GM23338 (cell line): ENCODE measurements at regions not wholly inside any gene's neighbourhood (a gene's known extent, or its start where the extent isn't known, plus 50 kb on each side); places are given as distances from the start of the nearest gene placed in this dataset.

Source experiments
- ATAC-seq: fragments of 200-7000 bp; cut with Tn5 transposase; 3 replicates; pipeline ENCODE4 v1.9.1; 2020
- DNase-seq: peaks from one replicate; pipeline ENCODE4 v3.0.0-alpha.2; 2015; ENCODE audit warnings: low spot score
- H2AFZ ChIP-seq: fragments of 200-600 bp; sonication (generic); 2 replicates; pipeline ENCODE4 v1.8.0; 2016; ENCODE audit warnings: antibody characterized with exemption, mild to moderate bottlenecking, moderate library complexity
- H3F3A ChIP-seq: fragments of 200-600 bp; sonication (generic); replicated peaks from 2 replicates; pipeline ENCODE4 v1.8.0; 2017; ENCODE audit warnings: antibody characterized with exemption, mixed run types, low read depth
- H3K27ac ChIP-seq: fragments of 200-600 bp; sonication (generic); 2 replicates; pipeline ENCODE4 v1.6.1; 2016; ENCODE audit warnings: low read depth
- H3K27me3 ChIP-seq: fragments of 200-600 bp; sonication (generic); 2 replicates; pipeline ENCODE4 v1.8.0; 2016; ENCODE audit warnings: mild to moderate bottlenecking, mixed run types, moderate library complexity; ENCODE audit not compliant: insufficient read depth
- H3K36me3 ChIP-seq: fragments of 200-600 bp; sonication (generic); 2 replicates; pipeline ENCODE4 v1.8.0; 2016; ENCODE audit warnings: mild to moderate bottlenecking; ENCODE audit not compliant: insufficient read depth
- H3K4me1 ChIP-seq: fragments of 200-600 bp; sonication (generic); 2 replicates; pipeline ENCODE4 v1.8.0; 2016; ENCODE audit warnings: mild to moderate bottlenecking, moderate library complexity; ENCODE audit not compliant: insufficient read depth
- H3K4me2 ChIP-seq: fragments of 200-600 bp; sonication (generic); 2 replicates; pipeline ENCODE4 v1.7.1; 2017; ENCODE audit warnings: mixed run types
- H3K4me3 ChIP-seq: fragments of 200-600 bp; sonication (generic); 2 replicates; pipeline ENCODE4 v1.6.1; 2016; ENCODE audit warnings: mixed run types
- H3K79me2 ChIP-seq: fragments of 200-600 bp; sonication (generic); replicated peaks from 2 replicates; pipeline ENCODE4 v1.8.0; 2017; ENCODE audit warnings: mild to moderate bottlenecking; ENCODE audit not compliant: insufficient read depth
- H3K9me2 ChIP-seq: fragments of 200-600 bp; sonication (generic); 2 replicates; pipeline ENCODE4 v1.8.0; 2017; ENCODE audit not compliant: insufficient read depth
- H4K20me1 ChIP-seq: fragments of 200-600 bp; sonication (generic); replicated peaks from 2 replicates; pipeline ENCODE4 v1.8.0; 2017; ENCODE audit warnings: mild to moderate bottlenecking; ENCODE audit not compliant: insufficient read depth
- H3K27ac Mint-ChIP-seq: 2 replicates; pipeline ENCODE4 v1.8.0; 2020; ENCODE audit warnings: inconsistent platforms, mild to moderate bottlenecking, moderate library complexity, mixed read lengths
- H3K27me3 Mint-ChIP-seq: 3 replicates; pipeline ENCODE4 v1.8.0; 2022; ENCODE audit warnings: low read depth, mild to moderate bottlenecking, moderate library complexity, mixed read lengths, inconsistent platforms; ENCODE audit not compliant: insufficient read depth, poor library complexity
- H3K36me3 Mint-ChIP-seq: 3 replicates; pipeline ENCODE4 v1.8.0; 2021; ENCODE audit warnings: low read depth, mild to moderate bottlenecking, inconsistent platforms, moderate library complexity, mixed read lengths
- H3K4me1 Mint-ChIP-seq: 3 replicates; pipeline ENCODE4 v1.8.0; 2020; ENCODE audit warnings: mild to moderate bottlenecking, inconsistent platforms, mixed read lengths
- H3K4me3 Mint-ChIP-seq: 3 replicates; pipeline ENCODE4 v1.8.0; 2021; ENCODE audit warnings: moderate library complexity, mild to moderate bottlenecking, inconsistent platforms, mixed read lengths
- H3K9me3 Mint-ChIP-seq: 3 replicates; pipeline ENCODE4 v1.8.0; 2020; ENCODE audit warnings: moderate library complexity, mild to moderate bottlenecking, inconsistent platforms, mixed read lengths
- CTCF ChIP-seq, 2 experiments: fragments of 200-600 bp in 1 of 2; sonication (generic) in 1 of 2; conservative IDR thresholded peaks; 2 replicates each; pipeline versions ENCODE4 v1.5.1 to v1.6.1; 2016 to 2017; ENCODE audit warnings: antibody characterized with exemption in 2 of 2, low read depth in 2 of 2, mild to moderate bottlenecking in 2 of 2, moderate library complexity in 1 of 2
- EZH2 ChIP-seq: fragments of 200-600 bp; sonication (generic); IDR thresholded peaks from one replicate; pipeline ENCODE4 v1.8.0; 2017; ENCODE audit warnings: antibody characterized with exemption, mild to moderate bottlenecking, low read depth; ENCODE audit not compliant: unreplicated experiment
- JUNB ChIP-seq: IDR thresholded peaks from one replicate; pipeline ENCODE4 v1.6.1; 2016; ENCODE audit warnings: antibody characterized with exemption; ENCODE audit not compliant: unreplicated experiment
- POLR2AphosphoS5 ChIP-seq: IDR thresholded peaks from 2 replicates; pipeline ENCODE4 v1.6.1; 2016; ENCODE audit warnings: antibody characterized with exemption, low read depth
- STAT1 ChIP-seq: IDR thresholded peaks from one replicate; pipeline ENCODE4 v1.6.1; 2016; ENCODE audit warnings: antibody characterized with exemption; ENCODE audit not compliant: unreplicated experiment
- ZNF331 ChIP-seq: fragments of 250-450 bp; sonication (Bioruptor Pico); IDR thresholded peaks from 2 replicates; pipeline ENCODE4 v1.5.0; 2020; ENCODE audit warnings: low read depth, mild to moderate bottlenecking, moderate library complexity
- ZNF462 ChIP-seq: fragments of 250-450 bp; sonication (Bioruptor Pico); IDR thresholded peaks from 2 replicates; pipeline ENCODE4 v1.5.0; 2020; ENCODE audit warnings: mild to moderate bottlenecking, moderate library complexity

GRCh38 chr18:76584414-76585310 is 89.6 kb upstream of the ZNF516 start:
- Histone ChIP-seq H3K4me3 (no peak overlapping the region), H3K27ac (no peak overlapping the region), H3K36me3 (no peaks in the 10 kb centered on the region), H3K4me2 (no peak overlapping the region), H2AFZ (no peak overlapping the region), H3F3A (no peaks in the 10 kb centered on the region), H3K9me2 (no peaks in the 10 kb centered on the region; the same call in 1 of the 2 replicates), H4K20me1 (no peaks in the 10 kb centered on the region), H3K79me2 (no peaks in the 10 kb centered on the region), H3K4me1 (peaks cover 9% of the 10 kb centered on the region), H3K27me3 (no peaks in the 10 kb centered on the region)
- Mint-ChIP-seq H3K27me3 (peaks cover 6% of the 10 kb centered on the region), H3K27ac (no peak overlapping the region), H3K4me1 (peaks cover 16% of the 10 kb centered on the region; the same call in 2 of the 3 replicates), H3K9me3 (no peaks in the 10 kb centered on the region), H3K4me3 (no peak overlapping the region), H3K36me3 (no peaks in the 10 kb centered on the region)
- DNase-seq, result no peak
- TF ChIP-seq ZNF462 (CRISPR knock-in tag), result no peak
- no peak for TF ChIP-seq CTCF (conservative IDR thresholded peaks at IDR 0.05; ENCODE audit: low read depth in 2 of 2)
- TF ChIP-seq STAT1, result no peak
- TF ChIP-seq ZNF331 (CRISPR knock-in tag), result no peak
- no peak for TF ChIP-seq JUNB
- no peak for TF ChIP-seq EZH2
- no peak for TF ChIP-seq POLR2AphosphoS5
- ATAC-seq, result no peak
